Spleen (tissue), 11 donors: ENCODE measurements at regions not wholly inside any gene's neighbourhood (a gene's known extent, or its start where the extent isn't known, plus 50 kb on each side); places are given as distances from the start of the nearest gene placed in this dataset.

Source experiments
- DNase-seq: peaks from one replicate; pipeline ENCODE4 v3.0.0-alpha.2; 2020
- H3K27ac ChIP-seq, 8 donors: fragments of 200-600 bp; sonication (generic) in 7 of 8; 1 replicate in 4 of 8; 2 replicates in 4 of 8; pipeline versions ENCODE4 v1.5.0 to v1.8.0; 2016 to 2021; ENCODE audit warnings: inconsistent platforms in 4 of 8, mild to moderate bottlenecking in 4 of 8, moderate library complexity in 1 of 8
- H3K27me3 ChIP-seq, 7 donors: fragments of 200-600 bp; sonication (generic) in 6 of 7; replicated peaks in 1 of 7; 1 replicate in 4 of 7; 2 replicates in 3 of 7; pipeline versions ENCODE4 v1.5.0 to v1.8.0; 2016 to 2021; ENCODE audit warnings: inconsistent platforms in 3 of 7, mild to moderate bottlenecking in 1 of 7
- H3K36me3 ChIP-seq, 6 donors: fragments of 200-600 bp; sonication (generic) in 5 of 6; 1 replicate in 4 of 6; 2 replicates in 2 of 6; pipeline versions ENCODE4 v1.5.0 to v1.8.0; 2016 to 2021; ENCODE audit warnings: inconsistent platforms in 2 of 6
- H3K4me1 ChIP-seq, 6 donors: fragments of 200-600 bp; sonication (generic) in 5 of 6; 1 replicate in 3 of 6; 2 replicates in 3 of 6; pipeline versions ENCODE4 v1.5.0 to v1.8.0; 2016 to 2021; ENCODE audit warnings: inconsistent platforms in 3 of 6
- H3K4me3 ChIP-seq, 8 donors: fragments of 200-600 bp; sonication (generic) in 7 of 8; 1 replicate in 4 of 8; 2 replicates in 4 of 8; pipeline versions ENCODE4 v1.5.0 to v1.8.0; 2016 to 2021; ENCODE audit warnings: inconsistent platforms in 4 of 8, mild to moderate bottlenecking in 4 of 8, moderate library complexity in 2 of 8
- H3K9me3 ChIP-seq, 8 donors: fragments of 200-600 bp; sonication (generic) in 7 of 8; 1 replicate in 4 of 8; 2 replicates in 4 of 8; pipeline versions ENCODE4 v1.5.0 to v1.8.0; 2016 to 2021; ENCODE audit warnings: inconsistent platforms in 4 of 8
- POLR2A ChIP-seq, 3 donors: fragments of 450-650 bp; IDR thresholded peaks; one replicate each; pipeline ENCODE4 v1.5.1; 2017; ENCODE audit warnings: antibody characterized with exemption in 3 of 3, mild to moderate bottlenecking in 1 of 3
- POLR2AphosphoS5 ChIP-seq, 3 donors: sonication (generic); formaldehyde crosslinking; IDR thresholded peaks; one replicate each; pipeline ENCODE4 v1.5.1; 2017; ENCODE audit warnings: antibody characterized with exemption in 3 of 3
- WGBS, 5 donors: extraction: QIAGEN DNeasy Blood & Tissue Kit in 3 of 5; methylation state at CpG; one replicate each; pipeline versions ENCODE4 v1.1.5 to v1.1.7; 2013 to 2018; 5-methylcytosine and 5-hydroxymethylcytosine counted together
- intact Hi-C: fragments of 100-400 bp; cut with DNase I; formaldehyde crosslinking; loops from one replicate; pipeline ENCODE4 v1.15.0; 2023; ENCODE audit warnings: low total_unique reads
- TF ChIP-seq, protein P1 (sequence below), 11 experiments: fragments of 200-600 bp in 7 of 11; fragments of 450-650 bp in 4 of 11; sonication (generic) in 4 of 11; IDR thresholded peaks in 8 of 11; conservative IDR thresholded peaks in 3 of 11; 1 replicate in 7 of 11; 2 replicates in 4 of 11; pipeline versions ENCODE4 v1.4.0 to v1.8.0; 2016 to 2021; ENCODE audit warnings: antibody characterized with exemption in 11 of 11, inconsistent platforms in 4 of 11, mild to moderate bottlenecking in 1 of 11
- donor health status: healthy with polysubstance abuse.
- donor health status: DM: no; HTN: no; CAD: no; lungs with moderate emphysema.
- donor health status: DM: no; HTN: no; CAD: no.
- donor health status: Bipolar disorder and iron deficiency.
- donor health status: healthy.
- donor health status: DM: no; HTN: no; CAD: no.
- donor health status: DM: yes; HTN: yes; CAD: no.

GRCh38 chr2:117064021-117064420 is 750.5 kb upstream of the DDX18 start:
- Histone ChIP-seq H3K4me3 (no peak overlapping the region), H3K36me3 (no peaks in the 10 kb centered on the region), H3K4me1 (no peaks in the 10 kb centered on the region), H3K9me3 (peaks cover 0 to 7% (median 0%) of the 10 kb centered on the region in 8 donors), H3K27ac (no peak overlapping the region), H3K27me3 (no peaks in the 10 kb centered on the region)
- intact Hi-C loops, result no loop called here
- 37 to 75% (median 64%) methylated on average over 2 of the region's 2 CpGs for WGBS, 5 donors
- no peak for DNase-seq
- TF ChIP-seq, protein P1, sequence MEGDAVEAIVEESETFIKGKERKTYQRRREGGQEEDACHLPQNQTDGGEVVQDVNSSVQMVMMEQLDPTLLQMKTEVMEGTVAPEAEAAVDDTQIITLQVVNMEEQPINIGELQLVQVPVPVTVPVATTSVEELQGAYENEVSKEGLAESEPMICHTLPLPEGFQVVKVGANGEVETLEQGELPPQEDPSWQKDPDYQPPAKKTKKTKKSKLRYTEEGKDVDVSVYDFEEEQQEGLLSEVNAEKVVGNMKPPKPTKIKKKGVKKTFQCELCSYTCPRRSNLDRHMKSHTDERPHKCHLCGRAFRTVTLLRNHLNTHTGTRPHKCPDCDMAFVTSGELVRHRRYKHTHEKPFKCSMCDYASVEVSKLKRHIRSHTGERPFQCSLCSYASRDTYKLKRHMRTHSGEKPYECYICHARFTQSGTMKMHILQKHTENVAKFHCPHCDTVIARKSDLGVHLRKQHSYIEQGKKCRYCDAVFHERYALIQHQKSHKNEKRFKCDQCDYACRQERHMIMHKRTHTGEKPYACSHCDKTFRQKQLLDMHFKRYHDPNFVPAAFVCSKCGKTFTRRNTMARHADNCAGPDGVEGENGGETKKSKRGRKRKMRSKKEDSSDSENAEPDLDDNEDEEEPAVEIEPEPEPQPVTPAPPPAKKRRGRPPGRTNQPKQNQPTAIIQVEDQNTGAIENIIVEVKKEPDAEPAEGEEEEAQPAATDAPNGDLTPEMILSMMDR (IDR thresholded peaks at IDR 0.05 in 8 of 11, conservative IDR thresholded peaks at IDR 0.05 in 3 of 11), result no peak
- TF ChIP-seq POLR2A (IDR thresholded peaks at IDR 0.05), result no peak
- no peak for TF ChIP-seq POLR2AphosphoS5 (IDR thresholded peaks at IDR 0.05)

DNA sequence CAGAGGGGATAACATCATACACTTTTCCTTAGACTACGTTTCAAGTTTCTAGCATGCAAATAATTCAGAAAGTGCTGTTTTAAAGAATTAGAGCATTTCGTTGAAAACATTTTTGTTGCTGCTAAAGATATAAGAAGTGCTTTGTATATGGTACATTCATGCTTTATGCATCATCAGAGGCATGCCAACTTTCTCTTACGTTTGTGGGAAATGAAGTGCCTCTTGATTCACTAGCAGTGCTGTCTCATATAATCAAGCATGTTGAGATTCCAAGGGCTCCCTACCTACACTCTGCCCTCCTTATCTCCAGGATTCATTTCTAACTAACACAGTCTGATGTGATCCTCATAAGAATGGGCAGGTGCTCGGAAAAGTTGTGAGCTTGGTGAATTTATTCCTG is 748.6 kb upstream of the DDX18 start:
- Histone ChIP-seq H3K4me1 (no peaks in the 10 kb centered on the region), H3K9me3 (peaks cover 0 to 10% (median 3%) of the 10 kb centered on the region in 8 donors), H3K27ac (no peak overlapping the region), H3K27me3 (no peaks in the 10 kb centered on the region), H3K36me3 (no peaks in the 10 kb centered on the region), H3K4me3 (no peak overlapping the region)
- DNase-seq, result no peak
- 69 to 79% (median 73%) methylated on average over 4 of the region's 4 CpGs for WGBS, 5 donors
- intact Hi-C loops, result no loop called here
- no peak for TF ChIP-seq POLR2A (IDR thresholded peaks at IDR 0.05)

- H3K4me3 ChIP-seq, result no peak overlapping the region
- no peak for DNase-seq
- no peak overlapping the region for H3K27ac ChIP-seq
- H3K36me3 ChIP-seq, result no peaks in the 10 kb centered on the region
- H3K9me3 ChIP-seq, result peaks cover 0 to 24% (median 16%) of the 10 kb centered on the region in 8 donors
- 86 to 94% (median 91%) methylated on average over 4 of the region's 4 CpGs for WGBS, 5 donors
- intact Hi-C loops, result no loop called here
- TF ChIP-seq POLR2AphosphoS5 (IDR thresholded peaks at IDR 0.05), result no peak
- TF ChIP-seq POLR2A (IDR thresholded peaks at IDR 0.05), result no peak
- TF ChIP-seq, protein P1 (IDR thresholded peaks at IDR 0.05 in 8 of 11, conservative IDR thresholded peaks at IDR 0.05 in 3 of 11), result no peak
- H3K4me1 ChIP-seq, result no peaks in the 10 kb centered on the region
- H3K27me3 ChIP-seq, result no peaks in the 10 kb centered on the region
Measured at GRCh38 chr2:117067900-117068299, 746.6 kb upstream of the DDX18 start.

GRCh38 chr2:117068371-117068770 is 746.1 kb upstream of the DDX18 start:
- WGBS, 5 donors, result 36 to 75% (median 53%) methylated on average over 2 of the region's 2 CpGs
- intact Hi-C loops, result no loop called here
- no peaks in the 10 kb centered on the region for H3K36me3 ChIP-seq

More at GRCh38 chr2:117068371-117068770, 746.1 kb upstream of the DDX18 start:
- H3K4me1 ChIP-seq, result no peaks in the 10 kb centered on the region
- TF ChIP-seq POLR2A (IDR thresholded peaks at IDR 0.05) (no peak), POLR2AphosphoS5 (IDR thresholded peaks at IDR 0.05) (no peak)
- TF ChIP-seq, protein P1 (IDR thresholded peaks at IDR 0.05 in 8 of 11, conservative IDR thresholded peaks at IDR 0.05 in 3 of 11), result no peak
- no peaks in the 10 kb centered on the region for H3K27me3 ChIP-seq
- no peak overlapping the region for H3K4me3 ChIP-seq
- H3K27ac ChIP-seq, result no peak overlapping the region
- H3K9me3 ChIP-seq, result peaks cover 0 to 24% (median 16%) of the 10 kb centered on the region in 8 donors
- no peak for DNase-seq
